ENCODE measurements at regions not wholly inside any gene's neighbourhood (a gene's known extent, or its start where the extent isn't known, plus 50 kb on each side); places are given as distances from the start of the nearest gene placed in this dataset.

DNA sequence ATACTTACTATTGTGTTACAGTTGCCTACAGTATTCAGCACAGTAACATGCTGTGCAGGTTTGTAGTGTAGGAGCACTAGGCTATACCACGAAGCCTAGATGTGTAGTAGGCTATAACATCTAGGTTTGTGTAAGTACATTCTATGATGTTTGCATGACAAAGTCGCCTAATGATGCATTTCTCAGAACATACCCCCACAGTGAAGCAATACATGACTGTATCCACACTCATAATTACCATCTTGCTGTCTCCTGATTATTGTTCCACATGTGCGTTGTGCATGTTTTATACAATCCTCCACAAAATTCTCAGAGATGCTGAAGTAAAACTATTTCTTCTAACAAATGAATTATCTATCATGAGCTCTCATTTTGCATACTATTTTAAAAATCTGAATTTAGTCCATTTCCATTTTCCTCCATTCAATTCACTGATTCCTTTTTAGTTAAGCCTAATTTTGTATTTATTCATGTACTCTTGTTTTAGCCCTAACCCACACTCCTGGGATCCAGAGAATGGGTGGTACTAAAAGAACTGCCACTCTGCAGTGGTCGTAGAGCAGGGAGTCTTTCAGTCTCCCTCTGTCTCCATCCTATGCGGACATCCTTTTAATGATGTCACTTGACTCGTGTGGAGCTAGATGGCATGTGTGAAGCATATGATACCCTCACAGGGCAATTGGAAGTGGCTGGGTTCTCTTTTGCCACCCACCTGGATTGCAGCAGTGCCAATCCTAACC lies 67.6 kb upstream of the CAV2 start:
- H4K8ac ChIP-seq (replicated peaks; ENCODE audit: insufficient read length, low read depth, low read length): no peak overlapping the region
- no peaks in the 10 kb centered on the region for H3K27me3 ChIP-seq (ENCODE audit: insufficient read depth, low read length)
- H3K56ac ChIP-seq (ENCODE audit: insufficient read length, low read depth, low read length): no peak overlapping the region
- H2BK5ac ChIP-seq (ENCODE audit: insufficient read length, low read length): no peak overlapping the region
- no peak overlapping the region for H2AFZ ChIP-seq (ENCODE audit: low read length)
- H3K4me2 ChIP-seq (ENCODE audit: insufficient read depth, insufficient read length, low read length): no peak overlapping the region
- no peaks in the 10 kb centered on the region for H4K20me1 ChIP-seq (ENCODE audit: control insufficient read depth, insufficient read depth, insufficient read length)
- no peak overlapping the region for H3K23ac ChIP-seq (ENCODE audit: insufficient read length, low read depth, low read length)
- H3T11ph ChIP-seq (ENCODE audit: low read length): no peak overlapping the region
- H3K9me3 Mint-ChIP-seq: no peaks in the 10 kb centered on the region
- no peak overlapping the region for H3K18ac ChIP-seq (ENCODE audit: insufficient read length, low read depth, low read length)
- no peak for TF ChIP-seq CTCF (conservative IDR thresholded peaks at IDR 0.05)
- H3K79me2 ChIP-seq (ENCODE audit: insufficient read depth, low read length): no peaks in the 10 kb centered on the region; the same call in 1 of the 2 replicates
- no peak overlapping the region for H2AK5ac ChIP-seq (ENCODE audit: insufficient read length, low read length)
- H3K4me1 Mint-ChIP-seq: no peaks in the 10 kb centered on the region
- no peak overlapping the region for H2BK15ac ChIP-seq (ENCODE audit: low read depth, low read length)
- H3K4me3 Mint-ChIP-seq: no peak overlapping the region
- no peak overlapping the region for H3K4ac ChIP-seq (ENCODE audit: low read depth, low read length)
- H3K79me1 ChIP-seq (ENCODE audit: insufficient read depth, low read depth, low read length, poor library complexity, severe bottlenecking): no peaks in the 10 kb centered on the region
- no peak overlapping the region for H4K91ac ChIP-seq (ENCODE audit: insufficient read length, low read depth, low read length)
- H3K27ac Mint-ChIP-seq: no peak overlapping the region
- no peak overlapping the region for H3K27ac ChIP-seq (ENCODE audit: insufficient read length, low read depth, low read length)
- H3K23me2 ChIP-seq (ENCODE audit: insufficient read length, low read depth, low read length, poor library complexity, severe bottlenecking): no peaks in the 10 kb centered on the region
- WGBS (ENCODE audit: extremely low coverage, insufficient read length, low lambda C conversion rate): no CpG with 5 or more reads among the region's 6 CpGs
- no peak overlapping the region for H2BK20ac ChIP-seq (ENCODE audit: low read depth, low read length, poor library complexity, severe bottlenecking)
- DNase-seq: no peak
- no peak overlapping the region for H3K9ac ChIP-seq (ENCODE audit: extremely low read depth, insufficient read length, low read length)
- no peaks in the 10 kb centered on the region for H3K36me3 Mint-ChIP-seq (ENCODE audit: insufficient read depth in 1 of 3, low read depth in 3 of 3)
- no peak overlapping the region for H2BK120ac ChIP-seq (ENCODE audit: low read depth, low read length, poor library complexity, severe bottlenecking)
- H4K5ac ChIP-seq (ENCODE audit: insufficient read length, low read depth, low read length): no peak overlapping the region
- no peaks in the 10 kb centered on the region for H3K27me3 Mint-ChIP-seq (ENCODE audit: low read depth)
- H3K9me3 ChIP-seq (ENCODE audit: control insufficient read depth, low read depth, low read length): no peaks in the 10 kb centered on the region
- no peak overlapping the region for H3K14ac ChIP-seq (ENCODE audit: insufficient read depth, low read length)
- H2BK12ac ChIP-seq (ENCODE audit: insufficient read length, low read depth, low read length): no peak overlapping the region
- no peaks in the 10 kb centered on the region for H3K4me1 ChIP-seq (ENCODE audit: insufficient read depth, low read length)

Data from H9 (cell line).